WTC11 (cell line): ENCODE measurements at regions not wholly inside any gene's neighbourhood (a gene's known extent, or its start where the extent isn't known, plus 50 kb on each side); places are given as distances from the start of the nearest gene placed in this dataset.
"Not testable (repeated sequence)": the region's sequence is repeated elsewhere in the genome, so short reads cannot be mapped to it uniquely, and the experiment has no call there.

Source experiments
- ATF3 ChIP-seq: sonication (generic); formaldehyde crosslinking; conservative IDR thresholded peaks from 2 replicates; pipeline ENCODE4 v1.8.1; 2022; ENCODE audit warnings: mild to moderate bottlenecking, missing genetic modification reagents
- ATF6 ChIP-seq: sonication (generic); formaldehyde crosslinking; IDR thresholded peaks from 2 replicates; pipeline ENCODE4 v1.8.1; 2023; ENCODE audit warnings: mild to moderate bottlenecking, missing genetic modification reagents
- CTCF ChIP-seq: fragments of 200-600 bp; IDR thresholded peaks from 2 replicates; pipeline ENCODE4 v1.8.0; 2022; ENCODE audit warnings: antibody characterized with exemption
- MAX ChIP-seq: sonication (generic); formaldehyde crosslinking; IDR thresholded peaks from 2 replicates; pipeline ENCODE4 v1.8.0; 2022; ENCODE audit warnings: mild to moderate bottlenecking, missing genetic modification reagents
- NR3C1 ChIP-seq: sonication (generic); formaldehyde crosslinking; conservative IDR thresholded peaks from 2 replicates; pipeline ENCODE4 v1.8.1; 2023; ENCODE audit warnings: low read depth, mild to moderate bottlenecking, missing genetic modification reagents
- PREB ChIP-seq: sonication (generic); formaldehyde crosslinking; IDR thresholded peaks from 2 replicates; pipeline ENCODE4 v1.8.1; 2022; ENCODE audit warnings: mild to moderate bottlenecking, missing genetic modification reagents, moderate library complexity, borderline replicate concordance
- STAT6 ChIP-seq: sonication (generic); formaldehyde crosslinking; conservative IDR thresholded peaks from 2 replicates; pipeline ENCODE4 v1.8.1; 2023; ENCODE audit warnings: mild to moderate bottlenecking, low read depth, missing genetic modification reagents, moderate library complexity
- TCF7 ChIP-seq: sonication (generic); formaldehyde crosslinking; IDR thresholded peaks from 2 replicates; pipeline ENCODE4 v1.8.0; 2022; ENCODE audit warnings: mild to moderate bottlenecking, low read depth, missing genetic modification reagents, moderate library complexity
- USF2 ChIP-seq: sonication (generic); formaldehyde crosslinking; IDR thresholded peaks from 2 replicates; pipeline ENCODE4 v1.8.1; 2023; ENCODE audit warnings: mild to moderate bottlenecking, missing genetic modification reagents, moderate library complexity
- ZNF219 ChIP-seq: sonication (generic); formaldehyde crosslinking; IDR thresholded peaks from 2 replicates; pipeline ENCODE4 v1.8.0; 2023; ENCODE audit warnings: missing genetic modification reagents, mild to moderate bottlenecking, borderline replicate concordance

GRCh38 chr4:29117231-29117722, 1602.9 kb upstream of the PCDH7 start:
- TF ChIP-seq TCF7; CTCF; ATF6 (CRISPR knock-in tag); MAX (CRISPR knock-in tag); ZNF219 (CRISPR knock-in tag); USF2 (CRISPR knock-in tag); ATF3 (CRISPR knock-in tag); PREB (CRISPR knock-in tag); NR3C1 (CRISPR knock-in tag); STAT6 (CRISPR knock-in tag): not testable (repeated sequence)
